Activated CD8-positive, alpha-beta memory T cell treated with anti-CD3 and anti-CD28 coated beads for 1 hour (primary cell): ENCODE measurements at regions not wholly inside any gene's neighbourhood (a gene's known extent, or its start where the extent isn't known, plus 50 kb on each side); places are given as distances from the start of the nearest gene placed in this dataset.
"Not testable (repeated sequence)": the region's sequence is repeated elsewhere in the genome, so short reads cannot be mapped to it uniquely, and the experiment has no call there.

Source experiments
- DNase-seq, 2 donors: peaks; one replicate each; pipeline ENCODE4 v3.0.0-alpha.2; 2020; ENCODE audit warnings: low read depth in 1 of 2; ENCODE audit errors: extremely low read depth in 1 of 2

DNA sequence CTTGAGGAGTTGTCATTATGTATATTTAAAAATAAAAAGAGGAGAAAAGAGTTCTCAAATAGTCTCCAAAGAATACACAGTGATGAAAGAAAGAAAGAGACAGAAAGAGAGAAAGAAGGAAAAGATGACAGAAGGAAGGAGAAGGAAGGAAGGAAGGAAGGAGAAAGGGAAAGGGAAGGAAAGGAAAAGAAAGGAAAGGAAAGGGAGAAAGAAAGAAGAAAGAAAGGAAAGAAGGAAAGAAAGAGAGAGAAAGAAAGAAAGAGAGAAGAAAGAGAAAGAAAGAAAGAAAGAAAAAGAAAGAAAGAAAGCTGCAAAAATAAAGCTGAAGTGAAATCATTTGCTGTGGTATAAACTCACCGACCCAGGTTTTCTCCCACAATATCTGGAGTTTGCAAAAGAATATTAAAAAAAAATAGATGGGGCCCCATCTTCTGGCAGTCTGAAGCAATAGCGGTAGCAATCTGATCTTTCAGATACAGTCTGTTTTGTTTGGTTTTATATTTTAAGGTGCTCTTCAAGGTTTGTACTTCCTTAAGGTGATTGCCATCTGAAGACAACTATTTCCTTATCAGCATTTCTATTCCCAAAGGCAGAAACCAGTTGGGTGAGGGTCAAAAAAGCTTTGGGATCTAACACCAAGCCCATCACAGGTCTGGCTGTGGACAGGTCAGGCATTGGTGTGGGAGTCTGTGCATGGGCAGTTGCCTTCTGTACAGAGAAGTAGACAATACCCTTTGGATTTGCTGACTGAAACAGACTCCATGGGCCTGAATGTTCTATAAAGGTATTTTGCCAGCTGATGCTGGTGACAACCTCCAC lies 160.4 kb downstream of the CPEB2 start:
- DNase-seq: no peak

DNA sequence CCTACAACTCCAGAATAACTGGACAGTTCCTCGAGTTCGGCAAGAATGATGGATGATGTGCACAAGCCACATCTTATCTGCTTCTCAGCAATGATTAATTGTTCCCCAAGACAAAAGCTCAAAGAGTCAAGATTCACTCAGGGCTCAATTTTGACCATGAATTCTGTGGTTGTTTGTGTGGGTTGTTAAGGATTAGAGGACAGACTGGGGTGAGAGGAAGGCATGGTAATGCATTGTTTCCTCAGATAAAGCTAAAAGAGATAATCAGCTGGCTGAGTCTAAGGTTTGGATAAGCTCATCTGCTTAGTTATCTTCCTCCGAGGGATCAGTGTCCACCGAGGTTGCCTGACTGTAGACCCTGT lies 161.0 kb downstream of the CPEB2 start:
- DNase-seq: no peak

DNA sequence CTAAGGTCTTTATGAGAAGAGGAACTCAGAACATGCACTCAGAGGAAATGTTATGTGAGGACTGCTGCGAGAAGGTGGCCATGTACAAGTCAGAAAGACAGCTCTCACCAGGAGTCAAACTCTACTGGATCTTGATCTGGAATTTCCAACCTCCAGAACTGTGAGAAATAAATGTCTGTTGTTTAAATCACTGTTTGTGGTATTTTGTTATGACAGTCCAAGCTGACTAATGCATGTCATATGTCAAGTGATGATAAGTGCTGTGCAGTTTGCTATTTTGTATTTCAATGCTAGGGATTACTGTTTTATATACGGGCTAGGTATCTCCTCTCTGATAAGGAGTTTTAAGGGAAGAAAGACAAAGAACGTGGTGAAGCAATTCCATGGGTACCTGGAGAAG lies 162.3 kb downstream of the CPEB2 start:
- DNase-seq: no peak

DNA sequence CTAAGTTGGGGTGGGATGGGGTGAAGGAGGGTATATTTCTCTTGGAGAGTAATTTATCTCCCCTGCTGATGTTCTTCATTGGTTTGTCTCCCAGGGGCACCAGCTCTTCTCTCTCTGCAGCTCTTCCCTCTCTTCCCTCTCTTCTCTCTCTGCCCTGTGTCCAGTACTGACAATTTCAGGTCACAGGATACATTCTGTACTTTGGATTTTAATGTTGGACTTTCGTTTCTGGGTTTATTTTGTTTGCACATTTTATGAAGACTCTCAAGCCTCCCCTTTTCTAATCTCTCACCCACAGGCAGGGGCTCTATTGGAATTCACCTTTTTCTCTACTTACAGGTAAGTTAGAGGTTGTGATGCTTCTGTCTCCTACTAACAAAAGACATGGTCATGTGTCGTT lies 165.5 kb downstream of the CPEB2 start:
- no peak for DNase-seq

DNA sequence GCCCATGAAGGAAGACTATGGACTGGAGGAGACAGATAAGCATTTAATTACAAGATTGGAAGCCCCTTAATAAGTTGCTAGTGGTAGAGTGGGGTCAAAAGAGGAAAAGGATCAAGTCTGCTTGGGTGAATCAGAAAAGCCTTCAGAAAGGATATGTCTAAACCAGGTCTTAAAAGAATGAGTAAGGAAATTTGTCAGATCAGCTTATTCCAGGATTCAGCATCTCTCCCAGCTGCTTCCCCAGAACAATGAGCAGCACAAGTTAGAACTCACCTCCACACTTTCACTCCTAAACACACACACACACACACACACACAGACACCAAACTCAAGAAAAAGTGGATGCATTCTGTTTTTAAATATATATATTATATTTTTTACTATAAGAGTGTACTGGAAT lies 166.5 kb downstream of the CPEB2 start:
- DNase-seq: no peak

DNA sequence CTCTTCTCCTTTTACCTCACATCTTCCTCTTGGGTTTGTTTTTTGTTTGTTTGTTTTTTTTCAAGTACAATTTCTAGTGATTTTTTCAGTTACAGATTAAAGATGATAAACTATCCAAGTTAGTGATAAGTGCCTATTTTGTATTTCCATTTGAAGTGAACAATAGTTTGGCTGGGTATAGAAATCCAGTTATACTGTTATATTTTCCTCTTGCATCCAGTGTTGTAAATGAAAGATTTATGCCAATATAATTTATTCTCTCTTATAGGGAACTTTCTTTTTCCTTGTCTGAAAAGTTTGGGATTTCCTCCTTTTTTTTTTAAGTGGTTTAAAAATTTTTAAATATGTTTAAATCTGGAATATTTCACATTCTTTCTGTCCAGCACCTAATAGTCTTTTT lies 169.4 kb downstream of the CPEB2 start:
- DNase-seq: no peak

DNA sequence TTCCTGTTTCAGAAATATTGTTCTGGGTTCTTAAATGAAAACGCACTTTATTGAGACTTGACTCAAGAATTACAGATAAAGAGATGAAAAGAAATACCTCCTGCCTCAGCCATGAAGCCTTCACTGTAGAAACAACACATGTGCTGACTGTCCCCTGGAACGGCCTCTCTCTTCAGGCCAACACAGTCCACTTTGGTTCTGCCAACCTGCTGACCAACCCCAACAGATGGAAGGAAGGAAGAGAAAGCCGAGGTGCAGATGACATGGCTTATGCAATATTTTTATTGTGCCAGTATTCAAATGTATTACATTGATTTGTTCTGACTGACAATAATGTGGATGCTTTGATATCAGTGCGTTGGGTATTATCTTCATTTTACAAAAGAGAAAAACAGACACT lies 171.0 kb downstream of the CPEB2 start:
- no peak for DNase-seq

DNA sequence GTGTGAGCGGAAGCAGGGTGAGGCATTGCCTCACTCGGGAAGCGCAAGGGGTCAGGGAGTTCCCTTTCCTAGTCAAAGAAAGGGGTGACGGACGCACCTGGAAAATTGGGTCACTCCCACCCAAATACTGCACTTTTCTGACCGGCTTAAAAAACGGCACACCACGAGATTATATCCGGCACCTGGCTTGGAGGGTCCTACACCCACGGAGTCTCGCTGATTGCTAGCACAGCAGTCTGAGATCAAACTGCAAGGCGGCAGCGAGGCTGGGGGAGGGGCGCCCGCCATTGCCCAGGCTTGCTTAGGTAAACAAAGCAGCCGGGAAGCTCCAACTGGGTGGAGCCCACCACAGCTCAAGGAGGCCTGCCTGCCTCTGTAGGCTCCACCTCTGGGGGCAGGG lies 171.9 kb downstream of the CPEB2 start:
- not testable (repeated sequence) for DNase-seq

DNA sequence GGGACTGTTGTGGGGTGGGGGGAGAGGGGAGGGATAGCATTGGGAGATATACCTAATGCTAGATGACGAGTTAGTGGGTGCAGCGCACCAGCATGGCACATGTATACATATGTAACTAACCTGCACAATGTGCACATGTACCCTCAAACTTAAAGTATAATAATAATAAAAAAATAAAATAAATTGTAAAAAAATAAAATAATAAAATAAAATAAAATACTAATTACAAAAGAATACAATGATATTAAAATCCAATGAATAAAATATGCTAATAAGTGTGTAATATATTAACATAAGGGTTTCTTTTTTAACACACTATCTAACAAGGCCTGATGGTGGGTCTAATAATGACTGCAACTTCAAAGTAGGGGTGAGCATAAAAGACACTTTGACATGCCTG lies 177.6 kb downstream of the CPEB2 start:
- not testable (repeated sequence) for DNase-seq

DNA sequence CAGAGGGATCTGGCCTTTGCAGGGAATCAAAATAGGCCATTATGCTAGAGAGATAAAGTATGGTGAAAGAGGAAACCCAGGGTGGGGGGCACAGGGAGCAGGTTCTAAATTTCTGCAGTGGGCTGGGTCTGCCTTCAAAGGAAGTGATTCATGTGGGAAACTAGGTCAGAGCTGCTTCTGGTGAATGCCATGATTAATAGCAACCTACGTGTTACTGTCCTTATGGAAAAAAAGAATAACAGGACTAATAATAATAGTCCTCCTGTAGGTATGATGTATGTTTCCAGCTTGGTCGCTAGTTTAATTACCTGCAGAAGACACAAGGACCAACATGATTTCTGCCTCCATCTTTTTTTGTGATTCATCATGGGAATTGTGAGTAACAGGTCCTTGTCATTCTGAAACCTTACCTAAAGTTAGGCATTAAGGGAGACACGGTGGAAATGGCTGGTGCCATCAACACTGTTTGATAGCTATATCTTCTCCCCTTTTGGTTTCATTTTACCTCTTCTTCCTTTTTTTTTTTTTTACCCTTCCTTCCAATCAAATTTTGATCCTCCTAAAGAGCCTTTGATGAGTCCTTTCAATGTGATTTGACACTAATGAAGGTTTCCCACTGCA lies 180.4 kb downstream of the CPEB2 start:
- DNase-seq: no peak

DNA sequence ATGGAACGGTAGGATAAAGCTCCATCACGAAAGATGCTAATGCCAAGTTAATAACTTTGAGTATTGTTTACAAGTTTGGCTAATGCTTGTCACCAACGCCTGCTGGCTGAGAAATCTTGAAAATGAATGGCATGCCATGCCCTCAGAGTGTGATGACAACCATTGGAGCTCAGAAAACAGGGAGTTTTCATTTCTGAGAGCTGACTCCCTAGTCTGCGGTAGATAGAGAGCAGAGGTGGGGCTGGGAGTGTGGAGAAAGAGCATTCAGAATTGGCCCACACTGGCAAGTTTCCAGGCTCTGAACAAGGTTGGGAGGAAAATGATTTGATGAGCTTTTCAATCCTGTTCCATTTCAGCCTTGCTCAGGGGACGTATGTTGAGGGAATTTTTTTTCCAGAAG lies 183.9 kb downstream of the CPEB2 start:
- DNase-seq: no peak

DNA sequence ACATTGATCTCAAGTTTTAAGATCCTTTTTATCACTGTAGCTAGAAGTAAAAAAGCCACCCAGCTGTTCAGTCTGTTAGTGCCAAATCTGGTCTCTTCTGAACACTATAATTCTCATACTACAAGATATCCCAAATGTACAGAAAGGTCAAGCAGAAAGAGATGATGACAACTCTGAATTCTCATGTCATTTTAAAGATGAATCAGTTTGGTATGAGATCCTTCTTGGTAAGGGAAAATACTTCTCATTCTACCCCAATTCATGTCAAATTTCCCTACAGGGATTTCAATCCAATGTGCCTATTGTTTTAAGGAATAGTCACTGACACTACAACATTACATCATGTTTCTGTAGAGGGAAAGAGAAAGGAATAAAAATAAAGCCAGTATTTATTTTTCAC lies 184.5 kb downstream of the CPEB2 start:
- DNase-seq: no peak

DNA sequence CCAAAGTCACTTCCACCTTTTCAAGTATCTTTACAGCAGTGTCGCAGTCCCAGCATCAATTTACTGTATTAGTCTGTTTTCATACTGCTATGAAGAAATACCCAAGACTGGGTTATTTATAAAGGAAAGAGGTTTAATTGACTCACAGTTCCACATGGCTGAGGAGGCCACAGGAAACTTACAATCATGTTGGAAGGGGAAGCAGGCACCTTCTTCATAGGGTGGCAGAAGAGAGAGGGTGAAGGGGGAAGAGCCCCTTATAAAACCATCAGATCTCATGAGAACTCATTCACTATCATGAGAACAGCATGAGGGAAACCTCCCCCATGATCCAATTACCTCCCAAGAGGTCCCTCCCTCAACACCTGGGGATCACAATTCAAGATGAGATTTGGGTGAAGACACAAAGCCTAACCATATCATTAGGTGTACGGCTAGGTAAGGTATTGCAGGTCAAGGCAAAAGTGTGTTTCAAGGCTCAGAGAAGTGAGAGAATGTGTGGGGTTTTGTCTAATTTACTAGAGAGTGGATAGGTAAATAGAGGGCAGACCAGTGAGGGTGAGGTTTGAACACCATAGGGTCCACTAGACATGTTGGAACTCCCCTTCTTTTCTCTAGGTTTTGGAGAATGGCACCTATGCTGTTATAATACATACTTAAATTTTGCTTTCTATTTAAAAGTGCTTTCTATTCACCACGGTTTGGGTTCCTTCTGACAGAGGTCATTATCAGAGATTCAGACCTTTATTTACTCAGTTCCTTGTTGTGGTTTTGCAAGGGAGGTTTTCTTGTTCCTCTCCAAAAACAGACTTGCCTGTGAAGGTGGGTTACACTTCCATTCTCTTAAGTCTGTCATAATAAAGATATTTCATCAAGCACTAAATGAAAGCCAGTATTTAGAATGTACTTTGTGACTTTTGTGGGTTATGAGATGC lies 186.6 kb downstream of the CPEB2 start:
- no peak for DNase-seq

DNA sequence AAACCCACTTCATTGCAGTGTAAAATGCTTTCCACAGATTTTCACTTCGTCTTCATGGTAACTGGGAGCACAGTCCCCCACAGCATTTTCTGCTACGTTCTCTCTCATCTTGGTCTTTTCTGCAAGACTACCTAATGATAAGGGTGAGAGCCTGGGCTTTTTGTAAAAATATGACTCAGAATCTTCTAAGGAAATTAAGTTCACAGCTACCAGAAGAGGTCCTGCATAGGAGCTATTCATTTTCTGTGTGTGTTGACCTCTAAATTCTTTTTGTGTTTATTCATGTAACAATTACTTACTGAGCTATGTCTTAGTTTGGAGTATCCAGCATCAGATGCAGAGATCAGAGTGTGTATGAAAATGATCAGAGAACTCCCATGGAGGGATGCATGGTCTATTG lies 192.2 kb downstream of the CPEB2 start:
- no peak for DNase-seq

DNA sequence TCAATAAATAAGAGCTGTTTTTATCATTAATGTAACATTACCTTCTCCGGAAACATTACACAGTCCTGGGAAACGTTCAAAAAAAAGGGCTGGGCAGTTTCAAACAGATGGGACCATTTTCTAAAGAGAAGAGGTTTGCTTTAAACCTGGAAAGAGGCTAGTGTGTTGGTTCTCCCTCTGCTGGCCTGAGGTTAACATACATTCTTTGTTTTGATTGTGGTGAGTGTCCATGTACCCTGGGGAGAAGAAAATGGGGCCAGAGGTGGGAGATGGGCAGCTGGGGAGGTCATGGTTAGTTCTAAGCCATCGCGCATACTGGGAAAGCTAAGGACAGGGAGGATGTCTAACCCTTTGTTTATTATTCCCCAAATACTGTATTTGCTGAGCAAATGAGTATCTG lies 194.7 kb downstream of the CPEB2 start:
- DNase-seq: no peak

DNA sequence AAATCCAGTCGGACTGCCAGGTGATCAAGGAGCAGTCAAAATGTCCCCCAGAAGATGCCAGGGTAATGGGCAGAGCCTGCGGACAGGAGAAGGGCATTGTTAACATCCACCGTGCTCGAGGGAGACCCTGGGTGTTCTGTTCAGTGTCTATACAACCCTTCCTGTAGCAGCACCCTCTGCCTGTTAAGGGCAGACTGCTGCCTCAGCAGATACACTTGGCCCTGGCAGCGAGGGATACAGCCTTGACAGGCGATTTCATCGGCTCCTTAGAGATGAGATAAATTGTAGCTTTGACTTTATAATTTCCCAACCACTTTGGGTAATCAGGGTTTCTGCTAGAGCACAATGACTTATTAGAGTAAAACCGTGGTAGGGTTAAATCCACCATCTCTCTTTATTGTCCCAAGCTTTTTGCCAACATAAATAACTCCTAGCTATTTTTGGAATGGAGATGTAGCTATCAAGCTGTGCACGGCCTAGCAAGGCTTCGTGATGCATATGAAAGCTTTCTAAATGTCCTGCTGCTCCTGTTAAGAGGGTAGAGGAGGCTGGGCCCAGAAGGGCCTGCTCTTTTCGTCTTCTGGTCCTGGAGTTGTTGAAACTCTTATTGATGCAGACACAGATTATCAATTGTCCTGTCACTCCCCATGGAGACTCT lies 195.9 kb downstream of the CPEB2 start:
- DNase-seq: no peak

DNA sequence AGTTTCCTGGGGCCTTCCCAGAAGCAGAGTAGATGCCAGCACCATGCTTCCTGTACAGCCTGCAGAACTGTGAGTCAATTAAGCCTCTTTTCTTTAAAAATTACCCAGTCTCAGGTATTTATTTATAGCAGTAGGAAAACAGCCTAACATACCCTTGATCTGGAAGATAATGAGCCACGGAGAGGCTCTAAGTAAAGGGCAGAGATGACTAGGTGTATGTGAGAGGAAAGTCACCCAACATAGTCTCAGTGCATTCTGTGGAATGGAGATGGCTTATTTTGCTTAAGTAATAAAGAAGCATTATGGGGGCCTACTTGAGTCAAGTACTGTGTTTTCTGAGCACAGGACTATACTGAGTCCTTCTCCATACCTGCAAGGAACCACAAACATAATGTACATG lies 199.5 kb downstream of the CPEB2 start:
- DNase-seq: no peak

DNA sequence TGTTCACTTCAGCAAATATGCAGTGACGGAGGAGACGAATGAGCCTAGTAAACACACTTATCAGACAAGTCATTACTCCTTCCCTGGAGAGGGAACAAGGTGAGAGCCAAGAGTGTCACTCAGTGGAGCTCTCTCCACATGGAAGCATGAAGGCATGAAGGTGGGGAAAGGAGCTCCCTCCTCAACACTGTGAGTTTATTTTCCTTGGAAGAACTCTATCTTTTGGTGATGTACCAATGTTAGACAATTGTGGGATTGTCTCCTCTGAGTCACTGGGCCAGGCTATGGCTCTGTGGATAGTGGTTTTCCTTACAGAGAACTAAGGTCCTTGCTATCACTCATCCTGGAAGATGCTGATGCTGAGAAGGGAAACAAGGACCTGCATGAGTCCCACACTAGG lies 200.2 kb downstream of the CPEB2 start:
- DNase-seq: no peak

DNA sequence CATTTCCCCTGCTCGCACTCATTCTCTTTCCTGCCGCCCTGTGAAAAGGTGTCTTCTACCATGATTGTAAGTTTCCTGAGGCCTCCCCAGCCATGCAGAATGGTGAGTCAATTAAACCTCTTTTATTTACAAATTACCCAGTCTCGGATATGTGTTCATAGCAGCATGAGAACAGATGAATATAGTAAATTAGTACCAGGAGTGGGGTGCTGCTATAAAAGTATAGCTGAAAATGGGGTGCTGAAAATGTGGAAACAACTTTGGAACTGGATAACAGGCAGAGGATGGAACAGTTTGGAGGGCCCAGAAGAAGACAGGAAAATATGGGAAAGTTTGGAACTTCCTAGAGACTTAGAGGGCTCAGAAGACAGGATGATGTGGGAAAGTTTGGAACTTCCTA lies 204.2 kb downstream of the CPEB2 start:
- DNase-seq: not testable (repeated sequence)

DNA sequence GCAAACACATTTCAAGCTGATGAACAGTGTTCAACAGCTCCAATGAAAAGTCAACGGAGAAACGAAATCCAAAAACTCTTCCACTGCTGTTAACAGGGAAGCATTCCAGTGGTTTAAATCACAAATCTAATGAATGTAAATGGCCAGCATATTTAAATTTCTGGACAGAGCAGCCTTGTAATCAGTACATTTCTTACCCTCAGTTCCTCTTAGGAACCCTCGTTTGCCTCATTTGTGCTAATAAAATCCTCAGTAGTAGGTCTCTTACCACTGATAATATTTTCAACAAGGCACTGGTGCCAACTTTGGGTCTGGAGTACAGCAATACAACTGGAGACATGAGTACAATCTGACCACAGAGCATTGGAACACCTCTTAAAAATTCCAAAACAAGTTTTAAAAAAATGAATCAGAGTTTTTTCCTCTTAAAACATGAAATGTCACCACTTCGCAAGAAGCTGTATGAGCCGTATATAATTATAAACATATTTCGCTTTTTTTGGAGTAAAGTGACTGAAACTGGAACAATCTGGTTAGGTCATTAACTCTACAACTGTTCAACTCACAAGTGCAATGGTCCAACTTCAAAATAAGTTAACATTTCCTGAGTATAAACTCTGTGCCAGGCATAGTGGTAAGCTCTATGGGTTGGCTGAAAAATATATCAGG lies 211.2 kb downstream of the CPEB2 start:
- no peak for DNase-seq

DNA sequence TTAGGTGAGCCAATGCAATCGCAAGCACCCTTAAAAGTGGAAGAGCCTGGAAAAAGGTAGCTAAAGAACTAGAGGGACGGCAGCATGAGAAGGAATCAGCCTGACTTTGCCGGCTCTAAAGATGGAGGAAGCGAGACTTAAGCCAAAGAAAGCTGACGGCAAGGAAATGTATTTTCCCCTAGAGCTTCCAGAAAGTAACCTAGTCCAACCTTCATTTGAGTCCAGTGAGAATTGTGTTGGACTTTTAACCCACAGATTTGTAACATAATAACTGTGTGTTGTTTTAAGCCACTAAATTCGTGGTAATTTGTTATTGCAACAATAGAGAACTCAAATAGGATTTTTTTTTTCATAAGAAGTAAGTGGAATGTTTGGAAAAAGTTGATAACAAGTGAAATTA lies 212.7 kb upstream of the C1QTNF7 start:
- DNase-seq: no peak
